ENCODE measurements at regions not wholly inside any gene's neighbourhood (a gene's known extent, or its start where the extent isn't known, plus 50 kb on each side); places are given as distances from the start of the nearest gene placed in this dataset.
A peak's percentile ranks its signal among the peaks of the same experiment; 100 is the strongest.
"Not testable (repeated sequence)": the region's sequence is repeated elsewhere in the genome, so short reads cannot be mapped to it uniquely, and the experiment has no call there.

DNA sequence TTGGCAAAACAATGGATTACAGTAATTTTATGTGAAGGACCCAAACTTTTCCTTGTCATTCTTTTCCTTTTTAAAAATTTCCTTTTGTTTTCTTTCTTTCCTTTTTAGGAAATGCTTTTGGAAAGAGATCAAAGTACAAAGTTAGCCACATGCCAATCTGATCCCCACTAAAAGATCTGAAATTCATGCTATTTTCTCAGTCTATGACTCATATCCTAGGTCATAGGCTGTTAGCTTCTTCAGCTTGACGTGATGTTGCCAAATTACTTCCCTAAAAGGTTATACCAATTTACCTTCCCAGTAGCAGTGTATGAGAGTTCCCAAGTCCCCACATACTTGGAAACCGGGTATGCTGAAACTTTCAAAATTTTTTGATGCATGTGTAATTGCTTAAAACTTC, 355.3 kb downstream of the INSIG2 start:
- no peak for DNase-seq

DNA sequence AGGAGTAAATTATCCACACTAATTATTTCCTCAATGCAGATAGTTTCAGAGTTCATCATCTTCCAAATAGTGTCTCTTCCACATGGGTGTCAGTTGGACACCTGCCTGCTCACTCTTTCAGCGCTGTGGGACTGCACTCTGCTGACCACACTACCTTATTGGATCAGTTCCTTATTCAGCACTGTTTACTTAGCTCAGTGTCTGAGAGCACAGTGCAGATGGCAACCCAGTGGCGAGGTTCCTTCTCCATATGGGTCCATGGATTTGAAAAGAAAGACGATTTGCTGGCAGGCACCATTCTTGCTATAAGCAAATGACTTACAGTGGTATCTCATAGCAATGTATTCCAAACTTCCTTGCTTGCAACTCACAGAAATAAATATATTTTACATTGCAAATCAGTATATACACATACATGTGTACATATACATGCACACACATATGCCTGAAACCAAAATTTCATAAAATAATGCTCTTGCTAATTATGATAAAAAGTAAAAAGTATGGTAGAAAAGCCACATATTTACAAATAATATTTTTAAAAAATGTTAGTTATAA, 354.8 kb downstream of the INSIG2 start:
- DNase-seq: no peak

DNA sequence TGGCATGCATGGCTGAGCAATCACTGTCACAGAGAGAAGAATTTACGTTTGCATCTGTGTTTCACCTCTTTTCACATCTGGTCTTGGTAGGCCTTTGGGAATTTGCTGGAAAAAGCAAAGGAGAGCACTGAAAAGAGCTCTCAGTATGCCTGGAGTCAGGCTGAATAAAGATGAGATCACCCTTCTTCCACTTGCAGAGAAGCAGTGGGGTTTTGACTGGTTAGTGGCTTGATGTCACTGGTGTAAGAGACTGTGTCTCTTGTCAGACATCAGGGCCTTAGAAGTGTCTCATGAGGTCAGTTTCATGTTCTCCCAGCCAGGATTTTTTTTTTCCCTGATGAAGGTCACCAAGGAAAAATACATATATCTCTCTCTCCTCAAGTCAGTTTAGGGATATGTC, 353.8 kb downstream of the INSIG2 start:
- DNase-seq: no peak

DNA sequence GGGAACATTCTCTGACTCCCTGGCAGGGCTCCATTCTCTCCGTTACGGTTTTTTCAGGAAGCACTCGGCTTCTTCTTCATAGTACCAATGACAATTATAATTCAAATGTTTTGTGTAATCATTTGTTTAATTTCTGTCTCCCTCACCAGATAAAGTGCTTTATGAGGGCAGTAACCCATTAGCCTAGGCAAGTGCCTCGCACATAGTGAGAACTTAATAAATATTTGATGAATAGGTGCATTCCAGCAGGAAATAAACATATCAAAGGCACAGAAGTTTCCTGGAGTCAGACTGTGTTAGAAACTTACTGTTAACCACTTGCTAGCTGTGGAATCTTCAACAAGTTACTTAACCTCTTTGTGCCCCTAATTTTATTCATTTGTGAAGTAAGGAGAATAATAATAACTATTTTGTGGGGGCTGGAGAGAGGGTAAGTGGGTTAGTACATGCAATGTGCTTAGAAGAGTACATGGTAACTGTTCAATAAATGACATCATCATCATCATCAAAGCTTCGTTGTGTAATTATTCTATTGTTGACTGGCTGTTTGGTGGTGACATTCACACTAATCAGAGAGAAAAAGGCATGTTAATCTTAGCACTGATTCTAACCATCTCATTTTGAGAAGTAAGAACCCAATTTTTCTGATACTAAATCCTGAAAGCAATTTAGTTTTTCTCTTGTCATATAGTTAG, 352.3 kb downstream of the INSIG2 start:
- no peak for DNase-seq

DNA sequence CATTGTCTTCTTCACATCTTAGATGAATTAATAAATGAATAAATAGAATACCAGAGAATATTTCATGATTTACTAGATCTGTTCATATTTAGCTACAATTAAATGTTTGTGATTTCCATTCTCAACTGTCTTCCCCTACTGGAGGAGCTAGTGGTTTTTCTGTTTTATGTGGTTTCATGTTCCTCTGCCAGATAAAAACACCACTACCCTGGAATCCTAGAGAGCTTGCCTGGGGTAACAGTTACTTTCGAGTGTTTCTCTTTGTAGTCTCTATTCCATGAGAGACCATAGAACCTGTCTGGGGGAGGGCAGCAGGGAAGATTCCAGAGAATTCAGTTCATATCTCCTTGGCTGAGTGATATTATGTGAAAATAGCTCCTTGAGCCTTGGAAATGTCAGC, 349.2 kb downstream of the INSIG2 start:
- no peak for DNase-seq

- no peak for DNase-seq
These were observed 343.7 kb downstream of the INSIG2 start for GRCh38 chr2:118431997-118432396.

DNA sequence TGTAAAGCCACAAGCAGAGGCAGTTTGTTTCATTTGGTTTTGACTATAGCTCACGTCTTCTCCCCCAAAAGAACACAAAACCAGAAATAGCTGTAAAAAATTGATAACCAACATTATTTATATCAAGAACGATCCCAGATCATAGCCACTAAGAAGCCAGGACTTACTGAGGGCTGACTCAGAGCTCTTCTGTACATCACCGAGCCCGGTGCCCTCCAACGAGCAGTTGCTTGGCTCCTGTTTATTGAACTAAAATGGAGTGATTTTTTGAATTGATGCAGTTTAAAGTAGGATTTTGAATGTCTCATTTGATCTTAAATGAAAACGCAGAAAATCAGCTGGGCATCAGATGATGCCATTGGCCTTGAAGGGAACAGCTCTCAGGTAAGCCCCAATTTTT, 343.3 kb downstream of the INSIG2 start:
- no peak for DNase-seq

- no peak for DNase-seq
These were observed 342.9 kb downstream of the INSIG2 start for GRCh38 chr2:118431165-118431517.

GRCh38 chr2:118430510-118431164, 342.4 kb downstream of the INSIG2 start:
- no peak for DNase-seq

DNA sequence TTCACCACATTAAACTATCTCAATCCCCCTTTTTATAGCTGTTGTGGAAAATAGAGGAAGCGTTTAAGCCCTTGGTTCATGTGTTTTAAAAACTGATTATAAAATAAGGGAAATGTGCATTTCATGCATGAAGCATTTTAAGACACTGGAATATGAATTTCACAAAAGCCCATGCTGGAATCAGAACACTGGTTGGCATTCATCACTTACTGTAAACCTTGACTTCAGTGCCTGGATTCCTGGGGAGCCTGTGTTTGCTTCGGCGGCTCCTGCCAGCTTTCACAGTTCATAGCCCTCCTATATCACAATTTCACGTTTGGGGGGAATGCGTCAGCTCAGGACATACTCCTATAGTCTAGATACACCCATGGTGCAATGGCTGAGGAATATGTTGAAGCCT, 336.9 kb downstream of the INSIG2 start:
- no peak for DNase-seq

DNA sequence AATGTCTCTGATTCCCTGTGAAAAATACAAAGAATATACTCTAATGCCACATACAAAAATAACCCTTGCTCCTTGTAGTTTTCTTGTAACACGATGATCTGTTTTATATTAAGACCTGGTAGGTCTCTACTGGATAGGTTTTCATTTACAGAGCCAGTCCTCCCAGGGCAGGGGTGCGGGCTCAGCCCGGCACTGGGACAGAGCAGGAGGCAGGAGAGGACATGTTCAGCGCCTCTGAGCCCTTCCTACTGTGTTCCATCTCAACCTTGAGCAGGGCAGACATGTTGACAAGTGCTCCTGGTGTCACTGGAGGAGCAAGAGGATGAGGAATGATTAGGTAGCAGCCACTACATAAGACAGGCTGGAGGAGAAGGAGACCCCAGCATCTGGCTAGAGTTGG, 335.5 kb downstream of the INSIG2 start:
- no peak for DNase-seq

DNA sequence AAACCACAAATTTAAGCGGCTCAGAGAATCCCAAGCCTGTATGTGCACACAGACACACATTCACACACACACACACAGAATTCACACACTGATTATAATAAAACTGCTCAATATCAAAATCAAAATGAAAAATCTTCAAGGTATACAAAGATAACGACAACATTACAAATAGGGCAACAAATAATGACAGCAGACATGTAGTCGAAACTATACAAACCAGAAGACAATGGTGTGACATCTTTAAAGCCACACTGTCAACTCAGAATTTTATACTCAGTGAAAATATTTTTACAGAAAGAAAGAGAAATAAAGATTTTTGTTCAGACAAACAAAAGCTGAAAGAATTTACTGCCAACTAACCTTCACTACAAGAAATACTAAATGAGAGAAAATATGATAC, 333.4 kb downstream of the INSIG2 start:
- DNase-seq: no peak

DNA sequence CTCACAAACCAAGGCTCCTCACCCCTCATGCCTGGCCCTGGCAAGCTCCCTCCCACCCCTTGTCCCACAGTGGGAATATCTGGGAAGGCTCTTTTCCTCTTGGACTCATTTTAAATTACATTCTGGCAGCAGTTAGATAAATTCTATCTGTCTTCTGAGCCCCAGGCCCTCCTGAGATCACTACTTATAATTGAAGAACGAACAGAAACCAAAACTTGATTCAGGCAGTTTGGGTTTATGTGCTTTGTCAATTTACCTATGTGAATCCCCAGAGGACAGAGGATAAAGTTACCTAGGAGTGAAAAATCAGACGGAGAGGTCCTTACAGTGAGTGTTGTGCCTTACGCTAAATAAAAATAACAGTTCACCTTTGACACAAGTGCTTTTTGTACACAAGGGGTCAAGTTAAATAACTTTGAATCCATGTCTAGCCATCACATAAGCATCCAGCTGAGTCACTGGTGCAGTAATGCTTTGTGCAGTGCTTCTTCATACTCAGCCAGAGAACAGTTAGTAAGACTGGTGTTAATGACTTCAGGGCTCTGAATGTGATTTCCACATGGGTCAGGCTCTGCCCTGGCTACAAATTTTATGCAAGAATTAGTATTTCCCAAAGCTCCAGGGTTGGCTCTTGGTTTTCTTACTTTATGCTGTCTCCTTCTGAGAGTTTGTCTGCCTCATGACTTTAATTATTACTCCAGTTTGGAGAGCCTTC, 329.3 kb downstream of the INSIG2 start:
- no peak for DNase-seq

DNA sequence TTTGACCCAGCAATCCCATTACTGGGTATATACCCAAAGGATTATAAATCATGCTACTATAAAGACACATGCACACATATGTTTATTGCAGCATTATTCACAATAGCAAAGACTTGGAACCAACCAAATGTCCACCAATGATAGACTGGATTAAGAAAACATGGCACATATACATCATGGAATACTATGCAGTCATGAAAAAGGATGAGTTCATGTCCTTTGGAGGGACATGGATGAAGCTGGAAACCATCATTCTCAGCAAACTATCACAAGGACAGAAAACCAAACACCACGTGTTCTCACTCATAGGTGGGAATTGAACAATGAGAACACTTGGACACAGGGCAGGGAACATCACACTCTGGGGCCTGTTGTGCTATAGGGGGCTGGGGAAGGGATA, 326.9 kb downstream of the INSIG2 start:
- not testable (repeated sequence) for DNase-seq

- DNase-seq: peak; percentile 5
These were observed 315.6 kb downstream of the INSIG2 start for GRCh38 chr2:118403658-118404451.

- no peak for DNase-seq
These were observed 300.5 kb downstream of the INSIG2 start for GRCh38 chr2:118388771-118389170.

DNA sequence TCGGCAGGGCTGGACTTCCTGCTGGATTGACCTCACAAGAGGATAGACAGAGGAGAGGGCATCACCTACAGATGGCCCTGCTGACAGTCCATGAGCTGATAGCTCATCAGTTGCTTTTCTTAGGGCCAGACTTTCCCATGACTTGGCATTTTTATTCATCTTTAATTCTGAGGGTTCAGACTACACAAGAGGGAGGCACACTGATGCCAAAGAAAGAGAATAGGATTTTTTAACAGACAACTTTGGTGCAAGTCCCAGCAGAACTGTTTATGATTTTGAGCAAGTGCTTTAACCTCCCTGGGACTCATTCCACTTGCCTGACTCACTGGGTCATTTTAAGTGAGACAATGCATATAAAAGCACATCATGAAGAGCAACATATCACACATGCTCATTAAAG, 299.2 kb downstream of the INSIG2 start:
- no peak for DNase-seq

GRCh38 chr2:118386641-118387302, 298.5 kb downstream of the INSIG2 start:
- DNase-seq: no peak

GRCh38 chr2:118380915-118381653, 292.8 kb downstream of the INSIG2 start:
- no peak for DNase-seq

- no peak for DNase-seq
These were observed 287.7 kb downstream of the INSIG2 start for GRCh38 chr2:118375907-118376485.

GRCh38 chr2:118374974-118375755, 286.9 kb downstream of the INSIG2 start:
- DNase-seq: no peak
